Activated naive CD4-positive, alpha-beta T cell (primary cell): ENCODE measurements at regions not wholly inside any gene's neighbourhood (a gene's known extent, or its start where the extent isn't known, plus 50 kb on each side); places are given as distances from the start of the nearest gene placed in this dataset.
"Not testable (repeated sequence)": the region's sequence is repeated elsewhere in the genome, so short reads cannot be mapped to it uniquely, and the experiment has no call there.

ENCODE experiments used
- DNase-seq, 4 experiments: peaks; one replicate each; lab custom pipeline; 2025; lab: John Stamatoyannopoulos, UW

DNA sequence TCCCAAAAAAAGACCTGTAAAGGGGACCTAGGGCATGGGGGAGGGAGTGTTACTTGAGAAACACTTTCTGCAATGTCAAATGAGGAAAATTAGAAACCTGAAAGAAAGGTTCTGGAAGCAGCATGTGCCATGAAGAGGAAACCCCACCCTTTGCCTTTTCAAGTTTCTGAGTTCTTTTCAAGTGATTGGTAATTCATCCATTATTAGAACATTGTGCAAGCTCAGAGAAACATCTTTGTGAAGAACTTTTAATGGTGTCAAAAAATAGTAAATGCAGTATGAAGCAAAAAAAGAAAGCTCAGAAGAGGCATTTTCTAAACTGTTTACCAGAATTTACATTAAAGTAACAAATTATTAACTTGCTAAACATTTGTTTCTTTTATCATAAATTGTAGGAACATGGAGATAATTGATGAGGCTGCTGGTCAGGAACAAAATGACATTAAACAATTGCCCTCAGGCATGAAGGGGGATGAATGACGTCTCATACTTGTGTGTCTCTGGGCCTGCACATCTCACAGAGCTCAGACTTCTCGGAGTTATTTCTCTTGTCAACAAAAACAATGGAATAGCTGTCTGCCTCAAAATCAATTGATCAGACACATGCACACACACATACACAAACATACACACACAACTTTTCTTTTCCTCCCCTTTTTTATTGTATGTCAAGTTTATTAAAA lies 1946.0 kb upstream of the CDH6 start:
- DNase-seq: no peak

DNA sequence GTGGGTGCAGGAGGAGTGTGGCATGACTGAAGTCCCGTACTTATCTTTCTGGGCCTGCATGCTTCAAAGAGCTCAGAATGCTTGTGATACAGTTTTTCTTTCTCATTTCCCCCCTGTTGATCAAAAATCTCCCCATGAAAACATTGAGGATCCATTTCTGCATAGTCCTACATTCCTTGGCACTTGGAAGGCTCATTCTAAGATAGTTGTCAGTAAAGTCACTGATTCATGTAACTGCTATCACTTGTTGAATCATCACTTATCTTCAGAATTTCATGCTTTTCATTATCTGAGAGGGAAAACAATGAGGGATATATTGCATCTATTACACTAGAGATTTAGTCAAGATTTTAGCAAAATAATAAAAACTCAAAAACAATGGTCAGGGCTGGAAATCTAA lies 1953.1 kb upstream of the CDH6 start:
- DNase-seq: no peak

DNA sequence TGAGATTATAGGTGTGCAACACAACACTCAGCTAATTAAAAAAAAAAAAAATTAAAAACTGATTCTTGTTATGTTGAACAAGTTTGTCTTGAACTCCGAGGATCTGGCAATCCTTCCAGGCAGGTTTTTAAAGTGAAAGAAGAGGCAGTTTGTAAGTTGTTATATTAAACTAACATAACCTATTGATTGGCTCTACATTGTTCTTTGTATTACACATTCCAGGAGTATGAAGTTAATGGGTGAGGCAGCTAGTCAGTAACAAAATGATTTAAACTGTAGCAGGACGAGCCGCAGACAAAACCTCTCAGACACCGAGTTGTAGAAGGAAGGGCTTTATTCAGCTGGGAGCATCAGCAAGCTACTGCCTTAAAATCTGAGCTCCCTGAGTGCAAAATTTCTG lies 1953.9 kb upstream of the CDH6 start:
- DNase-seq: no peak

DNA sequence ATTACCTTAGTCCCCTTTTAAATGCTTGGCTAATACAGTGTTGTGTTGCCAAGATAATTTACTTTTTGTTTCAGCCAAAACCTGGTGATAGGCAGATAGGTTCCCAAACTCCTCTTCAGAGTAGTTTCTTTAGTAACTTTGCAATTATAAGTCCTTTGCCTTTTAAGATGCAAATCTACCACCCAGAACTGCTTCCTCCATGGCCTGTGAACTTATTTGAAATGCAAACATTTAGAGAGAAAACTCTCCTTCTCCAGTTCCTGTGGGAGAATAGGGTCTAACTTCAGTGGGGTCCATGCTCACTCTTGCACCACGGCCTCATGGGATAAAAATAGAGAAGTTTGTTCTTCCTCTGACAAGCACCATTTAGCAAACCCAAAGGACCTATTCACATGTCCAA lies 1955.4 kb upstream of the CDH6 start:
- DNase-seq: no peak

DNA sequence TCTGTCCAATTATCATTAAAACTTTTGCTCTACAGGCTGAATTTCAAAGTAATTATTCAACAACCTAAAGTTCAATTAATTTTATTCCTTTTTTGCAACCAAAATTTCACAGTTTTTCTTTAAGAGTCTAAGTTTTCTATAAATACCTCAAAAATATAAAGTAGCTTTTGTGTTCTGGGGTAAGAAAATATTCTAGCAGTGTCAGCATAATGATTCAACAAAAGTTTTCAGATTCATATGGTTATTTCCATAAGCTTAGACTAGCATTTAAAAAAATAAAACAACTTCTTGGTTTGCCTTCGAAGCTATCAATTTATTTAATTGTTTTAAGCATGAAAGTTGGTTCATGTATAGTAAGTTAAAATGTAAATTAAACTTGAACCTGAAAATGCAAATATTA lies 1962.3 kb upstream of the CDH6 start:
- DNase-seq: no peak

DNA sequence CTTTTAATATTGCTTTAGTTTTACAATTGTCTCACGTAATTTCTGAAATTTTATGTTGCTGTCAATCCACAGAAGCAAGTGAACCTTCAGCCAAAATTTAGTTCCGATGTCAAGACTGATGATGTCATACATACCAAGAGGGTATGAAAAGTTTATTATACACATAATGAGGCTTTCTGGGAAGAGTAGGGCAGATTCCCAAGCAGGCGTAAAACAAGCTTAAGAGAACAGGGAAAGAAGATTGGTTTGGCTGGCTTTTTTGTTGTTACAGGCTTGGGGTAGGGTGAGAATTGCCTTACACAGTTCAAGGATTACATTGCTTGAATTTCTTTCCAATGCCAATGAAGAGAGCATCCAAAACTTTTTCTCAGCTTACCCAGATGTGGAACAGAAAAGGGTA lies 1962.9 kb upstream of the CDH6 start:
- no peak for DNase-seq

DNA sequence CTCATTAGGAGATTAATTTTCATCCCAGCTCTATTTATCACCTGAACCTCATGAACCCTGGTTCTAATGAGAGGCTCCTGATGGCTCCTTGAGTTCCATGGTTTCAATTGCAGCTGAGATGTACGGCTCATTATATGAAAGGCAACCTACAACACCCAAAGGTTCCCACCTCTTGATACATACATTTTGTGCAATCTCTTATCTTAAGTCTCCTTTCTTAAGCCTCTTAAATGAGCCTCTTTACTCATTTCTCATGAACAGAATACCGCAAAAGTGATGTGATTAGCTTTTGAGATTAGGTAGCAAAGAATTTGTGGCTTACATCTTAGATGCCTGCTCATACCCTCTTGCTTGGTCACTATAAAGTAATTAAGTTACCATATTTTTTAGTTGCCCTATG lies 1964.0 kb upstream of the CDH6 start:
- DNase-seq: no peak

DNA sequence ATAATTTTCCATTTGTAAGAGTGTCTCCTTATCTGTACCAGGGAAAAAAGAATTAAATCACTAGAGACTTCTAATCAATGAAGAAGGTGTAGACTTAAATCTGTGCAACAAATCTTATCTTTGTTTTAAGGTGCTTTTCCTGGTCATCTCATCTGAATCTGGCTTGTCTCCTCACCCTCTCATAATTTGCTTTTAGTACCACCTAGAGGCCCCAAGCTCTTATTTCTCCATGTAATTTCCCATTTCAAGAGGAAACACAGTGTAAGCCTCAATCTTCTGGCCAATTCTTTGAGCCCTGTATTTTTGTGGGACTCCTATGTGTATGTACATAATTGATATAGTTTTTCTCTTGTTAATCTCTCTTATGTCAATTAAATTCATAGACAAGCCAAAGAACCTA lies 1975.3 kb upstream of the CDH6 start:
- no peak for DNase-seq

DNA sequence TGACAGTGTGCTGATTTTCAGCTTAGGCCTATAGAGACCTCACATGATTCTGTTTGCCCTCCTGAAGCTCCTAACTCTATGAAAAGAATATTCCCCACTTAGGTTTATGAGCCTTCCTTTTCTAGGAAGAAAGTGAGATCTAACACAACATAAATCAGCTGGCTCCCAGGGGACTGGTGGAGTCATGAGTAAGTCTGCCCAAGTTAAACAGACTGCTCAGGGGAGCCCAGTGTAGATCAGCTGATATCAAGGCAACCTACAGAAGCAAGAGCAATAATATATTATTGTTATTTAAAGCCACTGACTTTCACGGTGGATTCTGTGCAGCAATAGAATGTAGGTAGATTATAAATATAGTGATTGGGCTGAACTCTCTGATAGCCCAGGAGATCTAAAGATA lies 1978.6 kb upstream of the CDH6 start:
- no peak for DNase-seq

DNA sequence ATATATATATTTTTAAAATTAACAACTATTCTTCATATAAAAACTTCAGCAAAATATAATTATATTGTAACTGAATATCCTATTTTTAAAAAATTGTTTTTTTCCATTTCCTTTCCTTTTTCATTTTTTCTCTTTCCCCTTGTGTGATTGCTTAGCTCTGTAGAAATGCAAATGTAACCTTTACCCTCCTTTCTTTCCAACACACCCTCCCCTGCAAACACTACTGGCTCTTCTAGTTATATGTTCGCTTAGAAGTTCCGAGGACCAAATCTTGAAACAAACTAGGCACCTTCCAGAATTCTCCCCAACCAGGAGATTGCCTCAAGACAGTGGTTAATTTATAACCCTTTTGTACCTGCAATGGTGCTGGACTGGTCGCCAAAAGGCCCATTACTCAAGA lies 1980.0 kb upstream of the CDH6 start:
- no peak for DNase-seq

DNA sequence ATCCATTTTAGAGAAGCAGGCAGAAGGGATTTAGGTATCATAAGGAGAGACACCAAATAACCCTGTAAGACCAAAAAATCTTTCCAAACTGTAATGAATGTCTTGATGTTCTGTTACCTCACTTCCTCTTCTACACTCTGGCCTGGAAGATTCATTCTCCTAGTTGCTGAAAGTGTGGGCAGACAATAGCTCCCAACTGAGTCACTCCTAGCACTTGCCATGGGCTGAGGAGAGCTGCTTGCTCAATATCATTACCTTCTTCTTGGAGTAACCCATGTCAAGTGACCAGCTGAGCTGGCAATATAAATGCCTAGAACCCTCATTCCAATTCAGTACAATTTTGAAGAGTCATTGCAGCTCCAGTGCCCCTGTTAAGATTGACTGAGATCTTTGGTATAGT lies 1985.5 kb upstream of the CDH6 start:
- no peak for DNase-seq

DNA sequence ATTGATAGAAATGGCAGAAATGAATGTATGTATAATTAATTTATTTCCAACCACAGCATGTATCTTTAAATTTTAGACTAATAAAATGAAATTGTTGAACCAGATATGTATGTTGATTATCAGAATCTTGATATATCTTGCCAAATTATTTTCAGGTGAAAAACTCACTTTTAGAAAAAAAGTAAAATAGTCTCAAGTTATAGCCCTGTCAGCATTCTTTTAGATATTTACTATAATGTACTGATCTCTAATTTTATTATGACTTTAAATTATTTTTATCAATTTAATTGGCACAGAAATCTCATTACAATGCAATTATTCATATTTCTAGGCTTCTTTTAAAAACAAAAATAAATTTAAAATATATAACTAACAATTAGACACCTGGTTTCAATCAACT lies 1990.4 kb upstream of the CDH6 start:
- no peak for DNase-seq

DNA sequence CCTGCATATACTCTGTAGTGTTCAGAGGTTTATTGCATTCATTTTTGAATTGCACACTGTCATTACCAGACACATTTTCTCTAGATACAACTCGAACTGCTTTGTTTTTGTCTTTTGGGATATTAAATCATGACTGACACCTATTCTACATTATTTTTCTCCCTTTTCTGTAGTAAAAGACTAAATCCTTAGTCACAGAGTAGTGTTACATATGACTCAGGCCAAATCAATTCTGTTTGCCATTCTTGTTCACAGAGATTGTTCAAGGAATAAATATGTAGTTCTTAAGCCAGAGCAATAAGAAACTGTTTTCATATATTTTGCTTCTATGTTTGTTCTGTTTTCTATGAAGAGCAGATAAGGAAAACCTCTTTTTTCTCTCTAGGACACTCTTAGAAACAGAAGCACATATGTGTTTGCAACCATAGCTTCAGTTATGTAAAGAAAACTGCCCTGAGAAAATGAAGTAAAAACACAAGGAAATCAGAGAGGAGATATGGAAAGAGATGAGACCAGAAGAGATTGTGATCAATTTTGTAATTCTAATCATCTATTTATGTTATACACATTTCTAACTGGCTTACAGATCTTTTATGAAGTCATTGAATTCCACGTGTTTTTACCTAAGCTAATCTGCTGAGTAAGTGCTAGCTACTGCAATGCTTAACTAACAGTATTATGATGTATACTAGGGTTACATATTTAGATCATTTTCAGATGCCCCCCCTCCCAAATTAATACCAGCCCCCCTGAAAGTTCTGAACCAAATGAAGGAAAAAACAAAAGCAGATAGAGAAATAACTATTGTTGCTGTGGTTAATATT lies 1995.6 kb upstream of the CDH6 start:
- no peak for DNase-seq

DNA sequence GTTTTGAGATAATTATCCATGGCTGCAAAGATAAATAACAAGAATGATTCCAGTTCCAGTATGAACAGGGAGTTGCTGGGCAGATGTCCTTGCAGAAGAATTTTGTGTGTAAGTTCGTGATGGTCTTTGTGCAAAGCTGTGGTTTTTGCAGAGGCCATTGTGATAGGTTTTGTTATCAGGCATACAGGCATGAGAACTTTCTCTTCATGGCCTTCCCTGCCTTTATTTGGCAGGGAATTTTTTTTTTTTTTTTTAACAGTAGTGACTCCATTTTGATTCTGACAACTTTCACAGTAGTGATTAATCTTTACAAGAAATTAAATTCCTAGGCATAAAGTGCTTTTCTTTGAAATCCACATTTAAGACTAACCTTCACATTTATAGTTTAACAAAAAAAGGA lies 1999.5 kb upstream of the CDH6 start:
- no peak for DNase-seq

DNA sequence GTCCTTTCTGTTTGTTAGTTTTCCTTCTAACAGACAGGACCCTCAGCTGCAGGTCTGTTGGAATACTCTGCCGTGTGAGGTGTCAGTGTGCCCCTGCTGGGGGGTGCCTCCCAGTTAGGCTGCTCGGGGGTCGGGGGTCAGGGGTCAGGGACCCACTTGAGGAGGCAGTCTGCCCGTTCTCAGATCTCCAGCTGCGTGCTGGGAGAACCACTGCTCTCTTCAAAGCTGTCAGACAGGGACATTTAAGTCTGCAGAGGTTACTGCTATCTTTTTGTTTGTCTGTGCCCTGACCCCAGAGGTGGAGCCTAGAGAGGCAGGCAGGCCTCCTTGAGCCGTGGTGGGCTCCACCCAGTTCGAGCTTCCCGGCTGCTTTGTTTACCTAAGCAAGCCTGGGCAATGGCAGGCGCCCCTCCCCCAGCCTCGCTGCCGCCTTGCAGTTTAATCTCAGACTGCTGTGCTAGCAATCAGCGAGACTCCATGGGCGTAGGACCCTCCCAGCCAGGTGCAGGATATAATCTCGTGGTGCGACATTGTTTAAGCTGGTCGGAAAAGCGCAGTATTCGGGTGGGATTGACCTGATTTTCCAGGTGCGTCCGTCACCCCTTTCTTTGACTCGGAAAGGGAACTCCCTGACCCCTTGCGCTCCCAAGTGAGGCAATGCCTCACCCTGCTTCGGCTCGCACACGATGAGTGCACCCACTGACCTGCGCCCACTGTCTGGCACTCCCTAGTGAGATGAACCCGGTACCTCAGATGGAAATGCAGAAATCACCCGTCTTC lies 2002.0 kb upstream of the CDH6 start:
- DNase-seq: not testable (repeated sequence)

DNA sequence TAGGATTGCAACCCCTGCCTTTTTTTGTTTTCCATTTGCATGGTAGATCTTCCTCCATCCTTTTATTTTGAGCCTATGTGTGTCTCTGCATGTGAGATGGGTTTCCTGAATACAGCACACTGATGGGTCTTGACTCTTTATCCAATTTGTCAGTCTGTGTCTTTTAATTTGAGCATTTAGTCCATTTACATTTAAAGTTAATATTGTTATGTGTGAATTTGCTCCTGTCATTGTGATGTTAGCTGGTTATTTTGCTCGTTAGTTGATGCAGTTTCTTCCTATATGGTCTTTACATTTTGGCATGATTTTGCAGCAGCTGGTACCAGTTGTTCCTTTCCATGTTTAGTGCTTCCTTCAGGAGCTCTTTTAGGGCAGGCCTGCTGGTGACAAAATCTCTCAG lies 2003.1 kb upstream of the CDH6 start:
- DNase-seq: not testable (repeated sequence)

DNA sequence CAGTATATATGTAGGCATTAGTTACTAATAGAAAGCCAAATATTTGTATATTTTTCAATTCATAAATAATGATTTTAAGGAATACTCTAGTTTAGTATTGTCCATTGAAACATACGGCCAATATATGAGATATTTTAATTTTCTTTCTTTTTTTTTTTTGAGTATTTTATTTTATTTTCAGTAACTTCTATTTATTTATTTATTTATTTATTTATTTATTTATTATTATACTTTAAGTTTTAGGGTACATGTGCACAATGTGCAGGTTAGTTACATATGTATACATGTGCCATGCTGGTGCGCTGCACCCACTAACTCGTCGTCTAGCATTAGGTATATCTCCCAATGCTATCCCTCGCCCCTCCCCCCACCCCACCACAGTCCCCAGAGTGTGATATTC lies 2007.1 kb upstream of the CDH6 start:
- not testable (repeated sequence) for DNase-seq

DNA sequence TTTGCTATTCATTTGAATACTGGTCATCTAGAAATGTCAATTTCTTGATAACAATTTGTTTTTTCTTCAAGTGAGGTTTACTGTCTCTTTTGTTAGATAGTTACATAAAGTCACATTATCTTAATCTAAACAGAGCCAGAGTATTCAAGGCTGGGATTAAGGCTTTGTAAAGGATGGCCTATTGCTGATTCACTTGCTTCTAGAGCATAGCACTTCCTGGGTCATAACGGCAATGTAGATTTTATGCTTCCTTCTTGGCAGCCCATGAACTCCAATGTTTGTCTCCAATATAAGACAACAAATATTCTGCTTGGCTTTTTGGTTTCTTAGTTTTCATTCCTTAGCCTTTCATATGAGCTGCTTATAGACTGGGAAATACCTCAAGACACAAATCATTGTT lies 2007.9 kb upstream of the CDH6 start:
- DNase-seq: no peak

DNA sequence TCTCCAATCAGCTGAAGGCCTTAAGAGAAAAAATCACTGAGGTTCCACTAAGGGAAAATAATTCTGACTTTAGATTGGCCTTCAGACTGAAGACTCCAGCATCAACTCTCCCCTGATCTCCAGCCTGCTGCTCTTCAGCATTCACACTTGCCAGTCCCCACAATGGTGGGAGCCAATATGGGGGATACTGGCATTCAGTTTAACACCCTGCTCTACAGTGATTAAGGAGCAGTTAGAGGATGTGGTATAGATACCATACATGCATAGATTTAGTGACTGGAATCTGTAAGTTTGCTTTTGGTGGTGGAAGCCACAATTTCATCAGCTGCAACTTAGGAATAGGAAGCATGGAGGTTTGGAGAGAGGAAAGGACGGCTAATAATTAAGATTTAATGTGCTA lies 2017.7 kb upstream of the CDH6 start:
- DNase-seq: no peak

DNA sequence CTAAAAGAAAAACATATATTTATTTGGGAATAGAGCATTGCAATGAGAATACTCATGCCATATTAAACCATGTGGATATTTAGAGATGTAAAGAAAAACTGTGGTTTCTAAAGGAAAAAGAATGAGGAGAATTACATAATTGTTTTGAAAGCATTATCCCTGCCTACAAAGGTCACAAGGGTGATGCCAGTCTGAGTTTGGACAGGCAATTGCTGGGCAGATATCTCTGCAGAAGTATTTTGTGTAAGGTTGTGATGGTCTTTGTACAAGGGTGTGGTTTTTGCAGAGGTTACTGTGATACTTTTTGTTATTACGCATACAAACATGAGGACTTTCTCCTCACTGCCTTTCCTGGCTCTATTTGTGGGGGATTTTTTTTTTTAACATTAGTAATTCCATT lies 2022.9 kb upstream of the CDH6 start:
- DNase-seq: no peak

DNA sequence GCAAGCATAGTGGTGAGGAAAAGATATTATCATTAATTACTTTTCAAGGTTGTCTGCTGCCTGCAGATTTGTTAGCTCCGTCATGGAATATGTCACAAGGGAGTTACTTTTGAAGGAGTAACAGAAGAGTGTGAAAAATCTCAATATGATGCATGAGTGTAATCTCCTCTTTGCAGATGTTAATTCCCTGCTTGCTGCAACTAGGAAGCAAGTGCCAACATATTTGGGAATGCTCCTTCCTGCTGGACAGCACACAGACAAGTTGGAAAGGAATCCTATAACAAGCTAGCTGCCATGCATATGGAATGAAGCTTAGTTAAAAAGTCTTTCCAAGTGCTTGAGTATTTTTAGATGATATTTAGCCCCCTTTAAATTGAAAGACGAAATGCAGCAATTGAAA lies 2023.6 kb upstream of the CDH6 start:
- DNase-seq: no peak

DNA sequence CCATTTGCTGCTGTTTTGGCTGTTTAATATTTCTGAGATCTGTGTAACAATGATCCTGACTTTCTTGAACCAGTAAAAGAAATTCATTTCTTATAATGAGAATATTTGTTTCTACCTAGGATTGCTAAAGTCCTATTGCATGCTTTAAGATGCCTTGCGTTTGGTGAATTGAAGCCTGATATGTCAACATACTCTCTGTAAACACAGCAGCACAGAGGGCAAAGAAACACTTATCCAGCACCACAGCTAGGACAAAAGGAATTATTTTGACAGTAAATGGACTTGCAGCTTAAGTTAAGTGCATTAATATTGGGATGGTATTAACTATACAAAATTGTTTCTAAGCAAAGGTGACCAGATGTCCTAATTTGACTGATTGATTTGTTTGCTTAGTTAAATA lies 2031.2 kb upstream of the CDH6 start:
- DNase-seq: no peak
